Left renal cortex interstitium (tissue), 4 donors: ENCODE measurements at regions not wholly inside any gene's neighbourhood (a gene's known extent, or its start where the extent isn't known, plus 50 kb on each side); places are given as distances from the start of the nearest gene placed in this dataset.

Experiments
- DNase-seq, 4 donors: peaks; one replicate each; pipeline ENCODE4 v3.0.0-alpha.2; 2013; ENCODE audit warnings: low read depth in 4 of 4, low spot score in 2 of 4, missing footprints in 1 of 4

DNA sequence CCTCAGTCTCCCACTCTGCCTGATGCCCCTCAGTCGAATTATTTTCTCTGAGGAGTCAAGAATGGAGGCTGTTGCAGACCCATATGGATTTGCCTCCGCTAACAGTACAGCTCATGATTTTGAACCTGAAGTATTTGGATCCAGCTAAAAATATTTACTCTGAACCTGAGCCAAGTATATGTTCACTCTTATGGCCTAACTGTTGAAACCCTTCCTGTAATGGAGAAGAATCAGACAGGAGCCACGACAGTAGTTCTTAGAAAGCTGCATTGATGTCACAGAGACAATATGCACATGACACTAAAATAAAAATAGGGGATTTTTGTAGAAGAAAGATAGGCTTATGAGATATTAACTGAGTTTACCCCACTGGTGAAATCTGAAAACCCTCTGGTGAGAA lies 1128.3 kb upstream of the FLRT2 start:
- no peak for DNase-seq

DNA sequence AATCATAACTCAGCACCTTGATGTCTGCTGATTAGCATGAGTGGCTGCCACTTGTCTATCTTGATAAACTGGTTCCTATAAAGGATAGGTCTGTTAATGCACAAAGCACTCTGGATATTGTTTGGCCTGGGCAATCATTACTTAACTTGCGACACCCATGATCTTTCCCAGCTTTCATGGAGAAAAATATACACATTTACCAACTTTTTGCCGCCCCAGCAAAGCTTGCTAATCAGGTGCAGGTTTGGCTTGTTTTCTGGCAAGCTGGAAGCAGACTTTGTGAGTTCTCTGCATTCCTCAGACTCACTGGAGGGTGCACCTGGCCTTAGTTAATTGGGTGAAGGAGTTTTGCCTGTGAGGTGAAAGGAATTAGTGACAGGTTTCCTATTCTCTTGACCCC lies 1126.4 kb upstream of the FLRT2 start:
- peak in 3 of 4 donors; percentile 28 to 62 (median 41) for DNase-seq

DNA sequence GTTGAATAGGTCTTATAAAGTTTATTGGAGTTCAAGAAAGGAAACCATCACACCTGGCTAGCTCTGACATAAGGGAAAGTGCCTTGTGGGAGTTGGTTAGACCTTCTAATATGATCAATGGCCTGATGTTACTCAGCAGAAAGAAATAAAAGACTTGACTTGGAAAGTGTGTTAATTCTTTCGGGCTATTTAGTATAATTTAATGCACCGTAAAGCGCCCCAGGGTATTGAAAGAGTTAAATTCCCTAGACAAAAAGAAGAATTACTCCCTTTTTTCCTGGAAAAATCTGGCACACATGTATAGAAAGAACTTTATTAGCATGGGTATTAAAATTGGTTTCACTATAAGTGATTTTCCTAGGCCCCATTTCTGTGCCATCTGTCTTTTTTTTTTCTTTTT lies 1125.7 kb upstream of the FLRT2 start:
- peak in 1 of 4 donors; percentile 10 for DNase-seq

DNA sequence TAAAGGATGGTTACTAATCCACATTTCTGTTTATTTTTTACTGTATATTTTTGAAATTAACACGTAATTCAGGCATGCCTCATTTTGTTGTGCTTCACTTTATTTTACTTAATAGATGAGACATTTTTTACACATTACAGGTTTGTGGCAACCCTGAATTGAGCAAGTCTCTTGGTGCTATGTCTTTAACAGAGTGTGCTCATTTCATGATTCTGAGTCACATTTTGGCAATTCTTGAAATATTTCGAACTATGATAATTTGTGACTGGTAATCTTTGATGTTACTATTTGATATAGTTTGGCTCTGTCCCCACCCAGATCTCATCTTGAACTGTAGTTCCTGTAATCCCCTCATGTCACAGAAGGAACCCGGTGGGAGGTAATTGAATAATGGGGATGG lies 1120.5 kb upstream of the FLRT2 start:
- DNase-seq, result no peak

DNA sequence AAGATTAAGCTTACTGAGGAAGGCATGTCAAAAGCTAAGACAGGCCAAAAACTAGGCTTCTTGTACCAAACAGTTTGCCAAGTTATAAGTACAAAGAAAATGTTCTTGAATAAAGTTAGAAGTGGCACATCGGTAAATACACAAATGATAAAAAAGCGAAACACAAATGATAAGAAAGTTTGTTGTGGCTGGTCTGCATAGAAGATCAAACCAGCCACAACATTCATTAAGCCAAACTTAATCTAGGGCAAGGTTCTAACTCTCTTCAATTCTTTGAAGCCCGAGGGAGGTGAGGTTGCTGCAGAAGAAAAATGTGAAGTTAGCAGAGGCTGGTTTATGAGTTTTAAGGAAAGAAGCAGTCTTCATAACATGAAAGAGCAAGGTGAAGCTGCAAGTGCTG lies 1119.6 kb upstream of the FLRT2 start:
- no peak for DNase-seq

DNA sequence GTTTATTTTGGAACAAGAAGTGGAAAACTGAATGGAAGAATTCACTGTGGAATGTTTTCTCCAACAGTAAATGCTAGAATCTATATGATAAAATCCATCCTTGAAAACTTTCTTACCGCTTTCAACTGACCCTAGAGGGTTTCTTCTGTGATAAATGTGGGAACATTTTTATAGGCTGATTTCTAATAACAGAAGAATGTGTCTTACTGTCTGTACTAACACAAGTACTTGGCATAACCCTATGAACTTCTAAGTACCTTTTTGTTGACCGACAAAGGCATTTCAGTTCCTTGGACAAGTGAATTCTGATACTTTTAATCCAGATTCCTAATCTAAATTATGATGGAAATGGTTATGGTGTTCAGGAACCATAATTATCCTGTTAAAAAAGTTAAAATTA lies 1109.7 kb upstream of the FLRT2 start:
- DNase-seq, result no peak

DNA sequence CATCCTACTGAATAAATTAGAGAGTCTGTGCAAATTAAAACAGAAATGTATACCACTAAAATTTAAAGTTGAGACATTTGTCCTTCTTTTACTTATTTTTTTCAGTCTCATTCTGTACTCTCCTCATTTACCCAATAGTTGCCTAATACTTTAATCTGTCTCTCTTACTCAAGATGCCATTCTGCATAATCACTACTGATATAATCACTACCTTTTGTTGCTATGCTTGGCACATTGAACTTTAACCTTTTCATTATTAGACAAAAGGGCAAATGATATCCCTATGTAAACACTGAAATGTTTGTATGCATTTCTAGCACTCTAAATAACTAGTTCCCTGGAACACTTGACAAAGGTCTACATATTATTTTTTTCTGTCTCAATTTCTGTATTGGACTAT lies 1108.3 kb upstream of the FLRT2 start:
- no peak for DNase-seq

DNA sequence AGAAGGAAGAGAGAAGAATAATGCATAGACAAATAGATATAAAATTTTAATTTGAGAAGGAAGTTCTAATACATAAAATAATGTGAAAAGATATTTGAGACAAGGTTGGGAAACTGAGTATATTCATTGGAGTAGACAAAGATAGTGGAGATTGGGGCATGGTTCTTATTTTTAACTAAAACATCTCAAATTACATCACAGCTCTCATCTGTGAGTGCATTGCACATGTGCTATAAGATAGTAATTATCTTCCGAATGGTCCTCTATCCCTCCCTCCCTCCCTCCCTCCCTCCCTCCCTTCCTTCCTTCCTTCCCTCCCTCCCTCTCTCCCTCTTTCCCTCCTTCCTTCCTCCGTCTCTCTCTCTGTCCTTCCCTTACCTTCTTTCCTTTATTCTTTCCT lies 1104.0 kb upstream of the FLRT2 start:
- DNase-seq, result no peak

DNA sequence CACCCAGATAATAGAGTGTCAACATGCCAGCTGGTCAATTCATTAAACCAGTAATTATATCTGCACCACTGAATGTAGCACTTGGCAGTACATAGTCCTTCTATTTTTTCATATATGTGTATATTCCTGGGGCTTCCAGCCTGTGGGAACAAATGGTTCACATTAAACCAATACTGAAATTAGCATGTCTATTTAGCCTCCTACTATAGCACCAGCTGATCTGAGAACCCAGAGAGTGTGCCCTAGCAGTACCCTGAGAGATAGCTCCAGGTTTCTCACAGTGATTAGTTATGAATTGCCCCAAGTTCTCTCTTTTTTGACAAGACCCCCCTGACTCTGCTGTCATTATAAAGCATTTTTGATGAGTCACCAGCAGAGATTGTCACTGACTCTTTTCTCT lies 1097.3 kb upstream of the FLRT2 start:
- DNase-seq, result no peak

DNA sequence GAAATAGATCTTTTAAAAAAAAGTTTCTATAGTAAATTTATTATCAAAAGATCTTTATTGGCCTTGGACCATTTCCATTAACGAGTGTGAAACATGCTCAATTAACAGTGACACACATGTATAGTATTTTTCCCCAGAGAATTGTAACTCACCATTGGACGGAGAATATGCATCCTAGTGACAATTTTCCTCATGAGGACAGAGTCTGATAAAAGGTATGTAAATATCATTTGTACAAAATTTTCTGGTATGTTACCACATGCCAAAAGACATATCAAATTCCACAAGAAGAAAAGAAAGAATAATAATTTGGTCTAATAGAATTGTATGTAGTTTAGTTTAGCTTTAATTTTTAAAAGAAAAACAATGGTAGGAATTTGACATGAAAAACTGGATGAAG lies 1096.0 kb upstream of the FLRT2 start:
- no peak for DNase-seq

DNA sequence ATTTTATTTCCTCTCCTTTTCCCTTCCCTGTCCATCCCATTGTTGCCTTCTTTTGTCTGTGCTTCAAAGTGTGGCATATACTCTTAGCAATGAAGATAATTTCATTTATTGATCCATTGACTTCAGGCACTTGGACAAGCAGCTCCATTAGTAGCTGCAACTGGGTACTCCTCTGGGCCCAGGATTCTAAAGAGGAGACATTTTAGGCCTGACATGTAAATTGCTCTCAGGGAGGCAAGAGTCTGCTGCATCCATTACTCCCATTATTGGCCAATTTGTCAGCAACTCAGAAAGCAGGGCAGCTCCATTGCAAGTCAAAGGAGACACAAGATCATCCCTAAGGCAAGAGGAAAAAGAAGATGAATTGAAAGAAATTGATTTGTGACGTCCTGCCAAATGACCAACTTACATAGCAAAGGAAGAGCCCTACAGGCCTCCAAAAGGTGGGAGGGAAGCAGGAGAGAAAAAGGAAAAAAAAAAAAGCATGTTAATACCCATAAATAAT lies 1094.1 kb upstream of the FLRT2 start:
- no peak for DNase-seq

DNA sequence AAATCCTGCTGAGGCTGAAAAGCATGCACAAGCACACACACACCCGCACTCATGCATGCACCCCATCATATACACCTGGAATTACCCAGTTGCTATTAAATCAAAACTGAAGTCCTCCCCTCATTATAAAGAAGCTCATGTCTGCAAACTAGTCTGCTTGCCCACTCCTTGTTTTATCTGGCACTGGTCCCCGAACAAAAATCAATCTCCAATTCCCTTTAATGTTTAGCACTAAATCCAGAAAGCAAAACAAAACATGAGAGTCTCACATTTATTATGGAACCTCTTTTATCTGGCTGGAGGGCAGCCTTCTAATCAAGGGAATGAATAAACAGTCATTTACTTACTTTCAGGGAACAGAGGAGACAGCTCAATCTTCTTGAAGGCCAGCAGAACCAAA lies 1093.4 kb upstream of the FLRT2 start:
- no peak for DNase-seq

DNA sequence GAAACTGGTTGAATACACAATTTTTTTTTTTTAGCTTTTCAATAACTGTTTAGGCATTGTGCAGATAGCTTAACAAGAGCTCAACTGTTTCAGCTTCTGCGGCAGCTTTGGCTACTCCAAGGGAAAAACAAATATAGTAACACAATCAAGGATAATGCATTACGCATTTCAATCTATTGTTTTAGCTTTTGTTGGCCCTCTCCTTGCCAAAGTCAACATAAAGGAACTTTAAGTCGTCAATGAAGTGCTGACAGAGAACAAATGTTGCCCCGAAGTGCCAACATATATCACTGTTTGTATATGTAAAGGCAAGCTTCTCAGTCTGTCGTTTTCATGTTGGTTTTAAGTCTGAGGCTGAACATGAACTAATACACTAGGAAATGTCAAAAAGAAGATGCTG lies 1087.4 kb upstream of the FLRT2 start:
- DNase-seq, result no peak

DNA sequence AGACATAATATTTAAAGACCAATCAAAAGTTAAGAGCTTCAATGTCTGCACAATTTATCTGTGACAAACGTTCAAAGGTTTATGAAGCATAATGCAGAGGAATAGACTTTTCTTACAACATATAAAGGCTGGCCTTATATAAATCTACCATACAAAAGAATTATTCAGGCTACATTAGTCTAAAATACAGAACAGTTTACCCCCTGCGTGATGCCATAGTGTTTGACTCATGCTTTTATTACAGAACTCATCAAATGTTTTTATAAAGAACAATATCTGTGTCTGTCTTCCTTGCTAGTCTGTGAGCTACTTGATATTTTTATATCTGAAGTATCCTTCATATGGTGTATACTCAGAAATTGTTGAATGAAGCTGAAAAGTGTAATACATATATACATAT lies 1084.5 kb upstream of the FLRT2 start:
- no peak for DNase-seq

DNA sequence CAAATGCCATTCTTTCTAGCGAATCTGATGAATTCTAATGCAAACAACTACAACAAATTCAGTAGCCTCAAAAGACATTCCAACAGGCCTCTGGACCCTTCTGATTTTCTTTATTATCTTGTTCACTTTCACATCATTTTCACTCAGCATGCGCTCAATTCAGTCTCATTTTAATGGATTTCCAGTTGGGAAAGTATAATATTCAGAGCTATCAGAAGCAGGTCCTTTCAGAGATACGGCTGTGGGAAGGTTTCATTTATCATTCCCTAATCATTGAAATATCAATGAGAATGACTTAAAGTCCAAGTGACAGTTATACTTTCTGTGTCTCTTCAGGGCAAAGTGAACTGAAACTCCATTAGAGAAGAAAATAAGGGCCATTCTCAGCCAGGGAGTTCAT lies 1083.7 kb upstream of the FLRT2 start:
- DNase-seq, result no peak

DNA sequence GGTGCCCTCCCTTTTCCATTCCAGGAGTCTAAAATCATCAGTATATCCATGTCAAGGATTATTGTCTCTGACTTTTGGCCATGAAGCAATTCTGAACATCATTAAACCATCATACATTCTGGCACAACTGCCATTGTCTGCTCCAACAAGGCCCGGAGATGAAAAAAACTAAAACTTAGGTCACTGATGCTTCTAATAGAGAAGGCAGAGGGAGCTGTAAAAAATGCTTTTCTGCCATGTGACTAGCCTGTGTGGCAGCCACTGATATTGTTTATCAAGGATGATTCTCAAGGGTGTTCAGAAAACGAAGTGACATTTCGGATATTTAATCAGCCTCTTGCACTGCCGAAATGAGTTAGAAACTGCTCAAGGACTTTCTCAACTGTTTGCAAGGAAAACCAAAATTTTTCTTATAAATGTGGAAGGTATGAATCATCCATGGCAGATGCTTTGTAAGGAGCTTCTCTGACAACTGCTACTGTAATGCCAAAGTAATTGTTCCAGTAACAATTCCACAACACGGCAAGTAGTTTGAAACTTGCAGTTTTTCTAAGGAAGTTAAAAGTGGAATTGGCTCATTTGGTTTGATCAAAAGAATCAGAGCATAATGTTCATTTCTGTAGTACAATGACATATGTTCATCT lies 1076.5 kb upstream of the FLRT2 start:
- DNase-seq, result no peak

DNA sequence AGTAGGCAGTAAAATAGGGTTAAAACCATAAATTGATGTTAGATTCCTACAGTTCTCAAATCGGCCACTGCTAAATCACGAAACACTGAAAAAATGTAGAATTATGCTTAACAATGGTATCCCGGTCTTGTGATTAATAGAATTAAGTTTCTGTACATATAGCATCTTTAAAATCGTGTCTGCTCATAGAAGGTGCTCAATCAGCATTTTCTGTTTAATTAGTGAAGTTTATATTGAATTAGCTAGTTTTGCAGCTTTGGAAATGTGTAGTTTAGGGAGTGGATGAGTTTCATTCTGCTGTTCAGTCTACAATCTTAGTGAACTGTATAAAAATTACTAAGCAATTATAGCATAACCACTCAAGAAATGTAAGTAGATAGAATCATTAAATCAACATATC lies 1075.8 kb upstream of the FLRT2 start:
- no peak for DNase-seq

DNA sequence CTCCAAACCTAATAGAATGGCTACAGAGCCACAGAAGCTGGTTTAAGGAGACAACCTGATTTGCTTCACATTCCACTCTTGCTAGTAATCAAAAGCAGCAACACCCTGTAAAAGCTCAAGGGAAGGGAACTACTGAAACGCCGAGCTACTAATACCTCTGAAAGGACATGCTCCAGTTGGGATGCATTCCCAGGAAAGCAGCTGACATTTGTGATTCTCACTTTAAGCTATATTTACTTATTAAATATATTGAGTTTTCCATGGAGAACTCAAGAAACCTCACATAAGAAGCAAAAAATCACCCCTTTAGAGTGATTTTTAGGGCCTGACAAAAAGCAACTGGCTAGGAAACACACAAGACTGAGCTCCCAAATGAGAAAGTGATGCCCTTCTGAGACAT lies 1073.0 kb upstream of the FLRT2 start:
- no peak for DNase-seq

DNA sequence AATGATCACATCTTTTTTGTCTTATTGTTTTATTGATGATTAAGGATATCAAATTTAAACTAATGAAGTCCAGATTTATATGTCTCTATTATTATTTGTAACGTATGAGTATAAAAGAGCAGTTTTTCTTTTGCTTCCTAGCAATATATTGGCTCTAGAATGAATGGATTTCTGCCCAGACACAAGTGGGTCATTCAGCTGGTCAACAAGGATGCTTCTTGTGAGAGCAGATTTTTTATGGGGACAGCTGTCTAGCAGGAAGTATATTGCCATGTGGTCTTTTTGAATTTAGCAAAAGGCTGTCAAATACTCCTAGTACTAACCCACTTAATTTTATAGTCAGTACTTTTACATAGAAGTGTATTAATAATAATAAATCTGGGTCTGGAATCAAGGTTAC lies 1071.1 kb upstream of the FLRT2 start:
- DNase-seq, result no peak

DNA sequence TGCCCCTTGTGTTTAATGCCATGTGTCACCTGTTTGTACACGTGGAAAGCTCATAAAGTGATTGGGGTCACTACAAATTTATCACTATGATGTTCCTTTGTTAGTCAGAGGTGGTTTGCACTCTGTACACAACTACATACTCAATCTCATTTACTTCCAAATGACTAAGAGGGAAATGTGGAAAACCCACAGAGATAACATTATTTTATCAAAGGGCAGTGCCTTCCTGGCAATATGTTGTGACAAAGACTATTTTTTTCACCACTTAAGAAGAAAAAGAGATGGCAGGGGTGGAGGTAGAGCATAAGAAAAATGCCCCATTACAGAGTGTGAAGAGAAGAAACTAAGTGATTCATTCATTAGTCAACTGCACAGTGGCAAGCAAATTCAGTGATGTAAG lies 1064.1 kb upstream of the FLRT2 start:
- no peak for DNase-seq

DNA sequence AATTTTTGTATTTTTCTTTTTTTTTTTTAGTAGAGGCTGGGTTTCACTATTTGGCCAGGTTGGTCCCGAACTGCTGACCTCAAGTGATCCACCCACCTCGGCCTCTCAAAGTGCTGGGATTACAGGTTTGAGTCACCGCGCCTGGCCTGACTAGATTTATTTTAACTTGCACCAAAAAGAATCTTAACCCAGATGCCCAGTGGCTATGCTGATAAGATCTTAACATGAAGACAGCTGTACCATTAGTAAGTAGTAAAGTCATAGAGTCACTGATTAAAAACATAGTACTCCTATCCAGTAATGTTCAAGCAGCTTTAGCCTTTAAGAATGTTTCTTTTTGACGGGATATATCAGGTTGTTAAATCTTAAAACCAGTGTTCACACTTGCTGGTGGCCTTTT lies 1061.8 kb upstream of the FLRT2 start:
- DNase-seq, result no peak

DNA sequence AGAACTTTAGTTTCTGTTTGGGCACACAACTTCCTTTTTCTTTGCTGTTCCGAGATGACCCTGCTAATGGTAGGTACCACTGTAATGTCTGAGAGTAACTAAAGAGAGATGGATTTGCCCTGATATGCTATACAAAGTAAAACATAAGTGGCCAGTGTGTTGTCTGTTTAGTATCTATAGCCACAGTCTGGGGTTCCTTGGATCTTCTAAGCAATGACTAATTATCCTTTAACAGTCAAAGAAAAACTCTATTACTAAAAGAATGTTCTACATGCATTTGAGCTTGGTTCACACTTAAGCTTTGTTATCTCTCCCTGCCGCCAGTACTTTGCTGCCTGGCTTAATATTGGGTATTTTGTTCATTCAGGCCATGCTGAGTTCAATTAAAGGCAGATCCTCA lies 1051.9 kb upstream of the FLRT2 start:
- DNase-seq, result no peak
